CD4-positive, alpha-beta T cell treated with Interleukin-4 for 4 hours (primary cell): ENCODE measurements at regions not wholly inside any gene's neighbourhood (a gene's known extent, or its start where the extent isn't known, plus 50 kb on each side); places are given as distances from the start of the nearest gene placed in this dataset.

Experiments
- DNase-seq: peaks from one replicate; pipeline ENCODE4 v3.0.0-alpha.2; 2020

DNA sequence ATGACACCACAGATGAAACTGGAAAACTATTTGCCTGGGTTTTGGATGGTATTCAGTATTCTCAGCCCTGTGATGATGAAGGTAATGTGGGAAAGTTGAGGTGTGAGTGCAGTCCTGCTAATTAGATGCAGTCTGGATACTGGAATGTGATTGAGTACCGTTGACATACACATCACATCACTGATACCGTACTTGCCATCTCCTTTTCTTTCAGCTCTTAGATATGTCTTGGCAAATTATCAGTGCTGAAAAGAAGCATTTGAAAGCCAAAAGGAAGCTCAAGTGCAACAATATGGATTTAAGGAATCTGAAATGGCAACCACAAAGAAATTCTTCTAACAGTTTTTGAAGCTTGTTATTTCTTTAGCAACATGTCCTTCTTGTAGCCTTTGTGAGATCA is 381.4 kb upstream of the TGFBR2 start:
- no peak for DNase-seq

DNA sequence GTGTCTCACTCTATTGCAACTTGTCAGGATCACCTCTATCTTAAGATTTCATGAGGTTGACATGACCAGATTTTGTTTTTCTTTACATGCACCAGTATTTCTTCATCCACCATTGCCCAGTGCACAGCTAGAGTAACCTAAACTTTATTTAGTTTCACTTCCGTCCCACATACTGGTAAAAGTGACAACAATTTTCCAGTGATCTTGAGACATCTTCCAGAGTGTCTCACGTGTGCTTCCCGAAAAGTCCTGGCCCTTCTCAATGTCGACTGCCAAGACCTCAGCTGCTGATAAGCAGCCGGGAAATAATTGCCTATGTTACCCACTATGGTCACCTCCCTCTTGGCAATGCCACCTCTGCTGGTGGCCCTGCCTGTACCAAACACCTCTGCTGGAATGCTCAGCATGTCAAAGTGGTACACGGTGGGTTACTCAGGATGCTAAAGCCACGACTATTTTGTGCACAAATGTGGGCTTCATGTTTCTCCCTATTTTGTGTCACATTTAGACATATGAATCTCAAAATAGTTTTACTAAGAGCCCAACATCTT is 379.7 kb upstream of the TGFBR2 start:
- DNase-seq: no peak

DNA sequence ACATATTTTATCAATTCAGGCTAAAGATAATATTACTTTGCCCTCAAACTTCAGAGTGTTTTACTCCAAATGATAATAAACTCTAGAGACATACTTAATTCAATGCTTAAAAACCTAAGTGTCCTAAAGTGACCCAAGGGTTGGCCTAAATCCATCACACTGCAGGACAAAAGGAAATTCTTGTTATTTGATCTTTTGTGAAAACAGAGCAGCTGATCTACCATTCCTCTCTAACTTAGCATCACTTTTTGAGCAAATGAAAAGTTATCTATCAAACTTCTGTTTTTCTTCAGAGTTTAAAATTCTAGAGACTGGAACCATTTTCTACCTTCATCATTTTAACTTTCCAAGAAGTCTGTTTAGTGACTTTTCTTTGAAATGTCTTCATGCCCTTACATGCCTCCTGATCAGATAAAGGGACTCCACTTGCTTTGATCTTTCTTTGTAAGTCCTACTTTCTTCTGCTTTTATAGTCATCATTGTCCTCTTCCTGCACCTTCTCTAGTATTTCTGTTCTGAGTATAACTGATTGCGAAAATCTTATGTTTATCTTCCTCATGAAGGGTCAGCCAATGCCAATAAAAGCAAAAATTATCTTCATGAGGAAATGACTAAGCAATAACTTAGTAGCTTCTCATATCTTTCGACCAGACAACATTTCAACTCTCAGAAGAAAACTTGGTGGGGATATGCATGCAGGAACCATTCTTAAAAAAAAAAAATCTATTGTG is 378.7 kb upstream of the TGFBR2 start:
- DNase-seq: no peak

DNA sequence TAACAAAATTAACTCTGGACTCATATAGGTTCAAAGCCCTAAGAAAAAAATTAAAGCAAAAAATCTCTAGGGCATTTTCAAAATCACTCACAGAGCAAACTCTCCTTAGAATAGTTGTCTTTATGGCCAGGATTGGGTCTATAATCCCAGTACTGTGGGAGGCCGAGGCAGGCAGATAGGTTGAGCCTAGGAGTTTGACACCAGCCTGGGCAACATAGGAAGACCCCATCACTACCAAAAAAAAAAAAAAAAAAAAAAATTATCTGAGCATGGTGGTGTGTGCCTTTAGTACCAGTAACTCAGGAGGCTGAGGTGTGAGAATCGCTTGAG is 378.1 kb upstream of the TGFBR2 start:
- no peak for DNase-seq

DNA sequence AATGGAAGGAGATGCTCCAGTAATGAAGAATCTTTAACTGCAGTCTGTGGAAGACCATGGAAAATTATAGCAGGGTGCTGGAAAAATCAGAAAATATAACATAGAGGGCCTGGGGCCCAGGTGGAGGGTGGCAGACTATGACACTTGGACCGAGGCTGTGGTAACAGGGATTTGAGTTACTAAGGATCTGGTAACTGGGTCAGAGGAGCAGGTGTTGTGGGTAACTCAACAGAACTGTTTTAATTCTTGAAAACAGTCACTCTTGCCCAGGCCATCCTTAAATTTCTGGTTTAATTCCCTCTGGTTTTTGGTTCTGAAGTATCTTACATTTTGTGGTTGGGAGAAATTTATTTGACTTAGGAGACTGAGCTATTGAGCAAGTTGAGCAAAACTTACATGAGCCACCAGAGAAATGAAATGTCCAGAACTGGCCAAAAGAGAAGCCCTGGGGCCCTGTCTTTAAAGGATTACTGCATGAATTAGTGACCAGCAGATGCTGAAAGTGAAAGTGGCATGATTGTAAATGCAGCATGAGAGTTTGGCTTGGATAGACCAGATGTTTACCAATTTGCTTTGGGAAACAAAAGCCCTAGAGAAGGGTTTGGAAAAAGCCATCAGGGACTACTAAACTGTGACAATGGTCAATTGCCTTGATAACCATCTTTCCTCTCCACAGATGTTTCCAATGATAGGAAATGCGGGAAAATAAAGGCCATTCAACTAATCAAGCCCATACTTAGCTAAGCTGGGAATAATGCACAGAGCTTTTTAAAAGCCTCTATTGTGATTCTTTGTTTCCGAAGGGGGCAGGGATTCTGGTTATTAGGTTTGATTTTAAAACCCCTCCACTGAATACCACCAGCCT is 374.9 kb upstream of the TGFBR2 start:
- no peak for DNase-seq

DNA sequence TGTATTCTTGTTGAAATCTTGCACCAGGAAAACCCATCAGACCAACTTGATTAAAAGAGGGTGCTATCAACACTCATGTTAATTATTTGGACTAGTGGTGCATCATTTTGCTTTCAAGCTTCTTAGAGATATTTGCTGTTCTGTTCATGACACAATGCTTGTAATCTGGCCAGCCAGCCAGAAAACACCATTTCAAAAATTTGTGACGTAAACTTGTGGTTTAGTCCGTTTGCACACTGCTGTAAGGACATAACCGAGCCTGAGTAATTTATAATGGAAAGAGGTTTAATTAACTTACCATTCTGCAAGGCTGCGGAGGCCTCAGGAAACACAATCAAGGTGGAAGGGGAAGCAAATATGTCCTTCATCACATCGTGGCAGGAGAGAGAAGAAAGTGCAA is 374.3 kb upstream of the TGFBR2 start:
- no peak for DNase-seq

DNA sequence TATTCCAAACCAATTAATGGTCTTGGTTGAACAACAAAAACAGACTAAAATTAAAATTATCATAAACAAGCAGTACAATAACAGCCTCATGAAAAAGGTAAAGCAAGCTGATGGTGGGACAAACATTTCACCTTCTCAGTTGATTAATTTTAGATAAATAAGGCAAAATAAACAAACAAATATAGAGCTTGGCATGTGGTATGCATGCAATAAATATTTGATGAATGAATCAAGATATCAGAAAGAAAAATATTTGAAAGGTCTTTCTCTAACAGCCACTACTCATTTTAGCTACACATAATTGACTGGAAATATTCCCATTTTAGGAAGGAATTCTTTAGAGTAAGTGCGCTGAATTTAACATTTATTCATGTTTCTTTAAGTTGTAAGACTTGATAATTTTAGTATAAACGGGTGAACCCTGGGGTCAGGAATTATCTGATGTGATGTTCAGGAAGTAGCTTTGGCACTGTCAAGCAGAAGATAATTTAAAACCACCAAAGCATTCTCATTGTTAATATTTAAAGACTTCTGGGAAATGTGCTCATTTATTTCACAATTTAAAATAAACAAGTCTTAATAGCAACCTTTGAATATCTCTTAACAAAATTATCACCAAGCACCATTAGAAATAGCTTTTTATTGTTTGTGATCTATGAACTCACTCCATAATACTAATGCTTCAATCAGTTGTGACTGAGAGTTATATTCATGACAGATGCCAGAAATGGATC is 372.3 kb upstream of the TGFBR2 start:
- DNase-seq: no peak

DNA sequence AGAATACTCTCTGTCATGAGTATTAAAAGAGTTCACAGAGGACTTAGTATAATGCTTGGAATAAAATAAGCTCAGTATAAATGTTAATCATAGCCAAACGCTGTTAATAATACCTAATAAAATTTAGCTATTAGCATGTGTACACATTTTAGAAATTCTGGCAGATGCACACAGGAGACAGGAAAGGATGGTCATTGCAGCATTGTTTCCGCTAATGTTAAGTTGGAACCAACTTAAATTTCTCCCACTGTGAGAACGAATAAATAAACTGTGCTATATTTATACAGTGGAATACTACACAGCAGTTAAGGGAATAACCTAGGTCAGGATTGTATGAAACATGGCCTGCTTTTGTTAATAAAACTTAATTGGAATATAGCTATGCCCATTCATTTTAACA is 370.4 kb upstream of the TGFBR2 start:
- no peak for DNase-seq

DNA sequence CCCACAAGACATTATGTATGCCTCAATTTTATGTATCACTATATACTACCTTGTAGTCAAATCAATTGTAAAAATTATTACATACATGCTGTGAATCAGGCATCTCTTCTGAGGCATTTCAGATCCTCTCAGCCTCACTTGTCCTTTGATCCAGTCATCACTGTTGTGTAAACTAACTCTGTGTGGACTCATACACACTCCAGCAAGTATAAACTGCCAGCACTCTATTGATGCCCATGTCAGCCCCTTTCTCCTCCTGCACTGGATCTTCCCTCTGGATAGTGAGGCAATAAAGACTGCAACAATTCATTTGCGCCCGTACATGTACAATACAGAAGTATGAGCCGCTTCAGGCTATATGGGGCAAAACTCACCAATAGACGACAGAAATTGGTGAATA is 364.7 kb upstream of the TGFBR2 start:
- no peak for DNase-seq

DNA sequence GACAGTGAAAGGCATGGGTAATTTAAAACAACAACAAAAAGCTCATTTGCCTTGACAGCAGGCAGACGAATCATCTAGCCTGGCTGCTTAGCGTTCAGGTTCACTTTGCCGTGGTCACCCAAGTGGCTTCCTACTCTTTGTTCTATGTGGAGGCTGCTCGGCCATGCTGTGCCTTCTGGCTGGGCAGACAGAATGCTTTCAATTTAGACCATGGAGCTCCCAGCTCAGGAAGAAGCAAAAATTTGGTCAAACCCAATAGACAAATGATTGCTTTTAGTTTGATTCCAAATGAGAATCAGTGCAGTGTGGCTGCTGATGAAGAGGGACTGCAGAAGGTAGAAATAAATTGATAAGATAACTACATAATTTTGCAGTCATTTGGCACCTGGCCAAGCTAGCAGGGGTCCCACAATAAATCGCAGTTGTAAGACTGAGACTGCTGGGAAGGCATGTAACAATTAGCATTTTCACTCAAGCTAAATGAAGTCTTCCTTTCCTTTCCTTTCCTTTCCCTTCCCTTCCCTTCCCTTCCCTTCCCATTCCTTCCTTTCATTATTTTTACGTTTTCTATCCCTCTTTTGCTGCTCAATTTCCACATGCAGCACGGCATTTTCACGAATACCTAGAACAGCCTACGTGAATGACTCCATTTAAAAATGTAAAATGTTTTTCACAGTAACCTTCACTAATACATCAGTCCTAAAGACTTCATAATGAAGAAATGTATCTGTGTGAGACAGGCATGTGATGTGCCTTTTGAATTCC is 360.4 kb upstream of the TGFBR2 start:
- no peak for DNase-seq

DNA sequence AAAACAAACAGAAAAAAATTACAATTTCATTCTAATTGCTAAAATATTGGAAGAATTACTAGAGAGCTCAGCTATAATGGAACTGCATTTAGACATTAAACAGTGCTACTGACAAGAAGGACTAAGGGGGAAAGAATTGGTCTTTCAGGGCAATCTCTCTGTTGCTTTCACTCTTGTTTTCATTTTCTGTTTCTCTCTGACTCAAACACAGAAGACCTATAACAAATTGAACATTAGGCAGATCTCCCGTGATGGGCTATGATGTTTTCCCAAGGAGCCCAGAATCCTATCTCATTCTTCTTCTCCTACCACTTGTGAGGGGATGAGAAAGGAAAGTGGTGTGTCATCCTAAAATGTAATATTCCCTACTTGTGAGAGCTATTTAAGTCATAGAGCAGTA is 358.0 kb upstream of the TGFBR2 start:
- no peak for DNase-seq

DNA sequence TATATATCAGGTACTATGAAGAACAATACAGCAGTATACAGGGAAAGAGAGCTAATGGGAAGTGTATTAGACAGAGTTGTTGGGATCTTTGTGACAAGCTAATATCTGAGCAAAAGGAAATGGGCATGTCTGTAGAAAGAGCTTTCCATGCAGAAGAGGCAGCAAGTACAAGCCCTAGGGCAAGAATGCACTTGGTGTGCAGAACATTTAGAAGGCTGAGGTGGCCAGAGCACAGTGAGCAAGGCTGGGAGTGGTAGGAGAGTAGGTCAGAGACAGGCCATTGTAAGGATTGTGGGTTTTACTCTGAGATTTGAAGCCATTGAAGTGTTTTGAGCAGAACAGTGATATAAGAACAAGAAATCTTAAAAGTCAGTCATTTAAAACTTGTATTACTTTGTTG is 353.9 kb upstream of the TGFBR2 start:
- DNase-seq: no peak

DNA sequence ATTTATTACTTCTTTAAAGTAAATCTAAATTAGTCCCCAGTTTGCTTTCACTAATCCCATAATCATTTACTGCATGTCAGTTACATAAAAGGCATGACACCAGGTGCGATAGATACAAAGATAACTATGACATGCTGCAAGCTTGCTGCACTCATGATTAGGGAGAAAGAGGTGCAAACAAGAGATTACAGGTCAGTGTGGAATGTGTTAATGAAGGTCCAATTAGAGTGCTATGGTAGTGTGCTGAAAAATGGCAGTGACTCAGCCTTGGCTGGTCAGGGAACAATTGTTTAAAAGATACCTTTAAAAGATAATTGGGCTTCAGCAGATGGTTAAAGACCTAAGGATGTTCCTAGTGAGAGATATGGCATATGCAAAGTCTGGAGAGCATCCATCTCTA is 352.6 kb upstream of the TGFBR2 start:
- no peak for DNase-seq

DNA sequence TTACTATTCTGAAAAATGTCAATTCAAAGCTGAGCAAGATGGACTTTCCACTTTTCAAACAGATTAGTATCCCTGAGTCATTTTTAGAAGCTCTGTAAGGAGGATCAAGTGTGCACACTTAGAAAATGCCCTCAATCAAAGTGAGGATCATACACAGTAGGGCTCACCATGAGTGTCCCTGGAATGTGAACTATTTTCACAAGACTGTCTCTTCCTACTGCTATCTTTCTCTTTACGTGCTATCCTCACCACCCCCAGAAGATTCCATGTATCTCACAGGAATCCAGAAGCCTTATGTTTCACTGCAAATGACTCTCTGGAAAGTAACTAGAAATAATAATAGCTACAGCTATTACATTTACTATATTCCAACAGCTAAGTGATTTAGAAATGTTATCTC is 349.9 kb upstream of the TGFBR2 start:
- DNase-seq: no peak

DNA sequence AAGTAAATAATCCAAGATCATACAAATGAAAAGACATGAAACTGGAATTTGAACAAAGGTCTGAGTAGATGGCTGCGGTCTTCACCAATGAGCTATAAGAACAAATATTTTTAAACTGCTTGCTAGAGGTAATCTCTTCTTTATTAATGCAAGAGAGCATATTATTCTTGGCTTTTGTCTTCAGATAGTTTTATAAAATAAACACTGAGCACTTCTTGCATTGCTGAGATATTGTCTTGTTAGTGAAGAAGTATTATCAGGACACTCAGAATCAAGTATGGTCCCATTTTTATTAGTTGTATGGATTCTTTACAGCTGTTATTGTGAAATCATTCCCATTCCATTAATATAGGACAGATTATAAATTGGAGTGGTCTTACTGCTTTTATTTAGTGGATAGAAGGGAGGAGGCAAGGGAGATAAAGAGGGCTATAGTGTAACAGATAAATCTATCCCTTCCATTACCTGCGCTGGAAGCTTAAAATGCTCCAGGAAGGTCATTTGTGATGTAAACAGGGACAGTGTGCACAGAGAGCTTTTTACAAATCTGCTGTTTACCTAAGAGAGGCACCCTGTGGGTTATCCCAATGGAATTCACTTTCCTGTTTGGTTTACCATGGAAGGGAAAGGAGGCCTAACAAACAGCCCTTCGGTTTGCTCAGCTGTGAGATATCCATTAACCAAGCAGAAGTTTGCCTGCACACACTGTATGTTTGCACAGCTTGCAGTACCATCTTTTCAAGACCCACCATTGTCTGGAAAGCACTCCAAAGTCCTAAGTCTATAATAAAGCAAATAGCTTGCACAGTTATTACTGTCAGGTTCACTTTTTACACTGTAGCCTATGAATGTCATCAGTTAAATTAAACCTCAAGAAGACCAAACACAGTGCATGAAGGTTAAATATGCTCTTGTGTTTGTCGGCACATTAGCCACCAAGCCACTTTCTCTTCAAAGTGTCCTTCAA is 347.7 kb upstream of the TGFBR2 start:
- DNase-seq: no peak

DNA sequence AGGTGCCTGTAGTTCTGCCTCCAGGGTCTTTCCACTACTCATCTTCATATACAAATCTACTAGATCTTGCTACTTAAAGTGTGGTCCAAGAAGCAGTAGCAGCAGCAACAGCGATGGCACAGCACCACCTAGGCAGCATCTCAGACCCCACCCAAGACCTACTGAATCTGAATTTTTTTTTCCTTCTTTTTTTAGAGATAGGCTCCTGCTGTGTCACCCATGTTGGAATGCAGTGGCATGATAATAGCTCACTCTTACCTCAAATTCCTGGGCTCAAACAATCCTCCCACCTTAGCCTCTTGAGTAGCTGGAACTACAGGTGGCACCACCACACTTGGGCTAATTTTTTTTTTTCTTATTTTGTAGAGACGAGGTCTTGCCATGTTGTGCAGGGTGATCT is 346.7 kb upstream of the TGFBR2 start:
- no peak for DNase-seq

DNA sequence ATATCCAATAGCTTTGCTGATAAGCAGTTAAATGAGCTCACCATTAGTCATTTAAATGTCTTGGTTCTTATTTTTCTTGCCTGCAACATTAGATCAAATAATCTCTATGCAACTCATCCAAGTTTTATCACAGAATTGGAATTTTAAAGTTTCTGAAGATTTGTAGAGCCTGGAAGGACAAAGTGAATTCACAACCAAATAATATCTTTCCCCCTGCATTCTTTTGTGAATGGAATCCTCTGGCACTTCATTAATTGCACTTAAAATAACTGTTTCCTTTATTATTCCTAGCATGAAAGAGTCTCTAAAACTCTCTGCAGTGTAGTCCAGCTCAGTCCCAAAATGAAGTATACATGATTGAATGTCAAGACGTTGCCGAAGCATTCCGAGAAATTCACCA is 345.6 kb upstream of the TGFBR2 start:
- no peak for DNase-seq

DNA sequence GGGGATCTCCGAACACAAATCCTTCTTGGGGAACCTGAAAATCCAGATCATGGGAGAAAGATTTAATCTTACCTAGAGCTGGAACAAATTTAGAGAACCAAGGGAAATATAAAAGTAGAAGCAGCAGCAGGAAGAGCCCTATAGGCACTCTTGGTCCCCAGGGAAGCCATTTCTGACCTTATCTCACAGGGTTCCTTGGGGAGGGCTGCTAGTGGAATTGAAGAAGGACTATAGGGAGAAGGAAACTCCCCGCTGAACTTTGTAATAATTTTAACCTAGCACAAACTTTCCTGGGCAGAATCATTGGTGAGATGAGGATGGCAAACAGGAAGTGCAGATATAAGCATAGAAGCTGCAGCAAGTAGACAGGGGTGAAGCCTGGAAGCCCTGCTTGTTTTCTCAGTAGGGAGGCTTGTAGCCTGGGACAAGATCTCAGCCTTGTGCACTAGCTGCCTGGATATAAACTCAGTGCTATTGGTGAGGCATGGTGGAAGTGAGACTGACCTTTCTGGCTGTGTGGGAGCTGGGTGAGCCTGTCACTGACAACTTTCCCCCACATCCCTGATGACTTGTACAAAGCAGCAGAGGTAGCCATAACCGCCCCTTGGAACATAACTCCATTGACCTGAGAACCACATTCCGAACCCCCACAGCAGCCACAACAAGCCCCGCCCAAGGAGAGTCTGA is 343.0 kb upstream of the TGFBR2 start:
- no peak for DNase-seq

DNA sequence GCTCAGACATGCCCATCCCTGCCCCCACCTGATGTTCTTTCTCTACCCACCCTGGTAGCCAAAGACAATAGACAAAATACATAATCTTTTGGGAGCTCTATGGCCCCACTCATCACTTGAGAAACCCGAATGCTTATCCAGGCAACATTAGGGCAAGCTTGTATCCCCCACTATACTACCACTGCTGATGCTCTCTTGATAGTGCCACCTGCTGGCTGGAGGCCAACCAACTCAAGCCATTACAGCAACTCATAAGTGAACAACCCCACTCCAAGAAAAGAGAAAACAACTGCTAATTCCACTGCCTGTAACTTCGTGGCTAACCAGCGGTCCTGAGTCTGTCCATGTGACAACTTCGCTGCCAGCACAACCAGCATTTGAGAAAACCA is 342.5 kb upstream of the TGFBR2 start:
- DNase-seq: no peak

DNA sequence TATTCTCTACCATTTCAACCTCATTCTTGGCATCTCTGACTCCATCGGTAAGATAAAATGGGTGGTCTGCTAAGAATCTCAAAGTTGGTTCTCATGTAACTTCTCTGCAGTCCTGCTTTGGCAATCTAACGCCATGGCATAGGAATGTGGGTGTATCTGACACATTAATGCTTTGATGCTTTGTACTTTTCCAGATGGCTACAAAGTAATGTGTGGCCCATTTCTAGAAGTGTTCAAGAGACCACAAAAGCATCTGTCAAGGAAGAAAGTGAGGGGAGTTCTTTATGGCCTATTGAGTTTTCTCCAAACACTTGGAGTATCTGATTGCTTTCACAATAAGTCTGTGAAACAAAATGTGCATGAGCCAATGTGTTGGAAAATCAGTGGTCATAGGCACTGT is 339.9 kb upstream of the TGFBR2 start:
- DNase-seq: no peak

DNA sequence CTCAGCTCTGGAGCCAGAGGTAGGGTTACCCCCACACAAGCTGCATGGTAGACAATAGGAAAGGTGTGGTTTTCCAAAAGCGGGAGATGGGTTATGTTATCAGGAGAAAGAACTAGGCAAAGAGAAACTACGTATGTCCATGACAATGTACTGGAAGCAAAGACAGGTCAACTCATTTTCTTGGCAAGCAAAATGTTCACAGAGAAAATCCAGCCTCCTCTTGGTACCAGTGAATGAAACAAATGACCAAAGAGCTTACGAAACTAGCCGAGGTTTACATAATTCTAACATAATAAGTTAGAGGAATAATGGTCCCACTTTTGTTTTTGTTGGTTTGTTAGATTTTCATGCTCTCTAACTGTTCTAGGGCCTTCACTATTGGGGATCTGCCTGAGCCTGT is 338.1 kb upstream of the TGFBR2 start:
- DNase-seq: no peak
